IMR-90 (cell line): ENCODE measurements at regions not wholly inside any gene's neighbourhood (a gene's known extent, or its start where the extent isn't known, plus 50 kb on each side); places are given as distances from the start of the nearest gene placed in this dataset.
A peak's percentile ranks its signal among the peaks of the same experiment; 100 is the strongest.

ENCODE experiments used
- ATAC-seq: fragments of 200-7000 bp; cut with Tn5 transposase; 2 replicates; pipeline ENCODE4 v1.9.1; 2020; ENCODE audit warnings: low read depth, mild to moderate bottlenecking, moderate library complexity
- BruUV-seq: library from RNA; stranded (reverse); fragments of 400-500 nt; replicated peaks from 2 replicates; lab custom pipeline; 2021; lab: Mats Ljungman, UMichigan
- CTCF ChIA-PET: fragments of 300-600 bp; formaldehyde crosslinking; extraction: SDS; loops from one replicate; lab custom pipeline; 2021; ENCODE audit warnings: antibody characterized with exemption; lab: Yijun Ruan, JAX
- POLR2A ChIA-PET: fragments of 300-600 bp; sonication (Branson Sonifier 250); formaldehyde crosslinking; loops from one replicate; lab custom pipeline; 2022; ENCODE audit warnings: antibody characterized with exemption; ENCODE audit not compliant: unreplicated experiment; lab: Charles Lee
- DNase-seq: peaks from one replicate; pipeline ENCODE4 v3.0.0; 2013
- H2AFZ ChIP-seq: replicated peaks from 2 replicates; pipeline ENCODE3; 2013; ENCODE audit warnings: low read length, mild to moderate bottlenecking; ENCODE audit not compliant: poor library complexity
- H2AK5ac ChIP-seq: 2 replicates; pipeline ENCODE4 v1.6.1; 2013; ENCODE audit warnings: low read depth, low read length, inconsistent platforms
- H2AK9ac ChIP-seq: replicated peaks from 2 replicates; pipeline ENCODE3; 2013; ENCODE audit warnings: mild to moderate bottlenecking, low read depth, low read length, moderate library complexity; ENCODE audit not compliant: poor library complexity
- H2BK120ac ChIP-seq: 2 replicates; pipeline ENCODE4 v1.6.1; 2013; ENCODE audit warnings: low read depth, low read length, inconsistent platforms
- H2BK15ac ChIP-seq: 3 replicates; pipeline ENCODE4 v1.6.1; 2013; ENCODE audit warnings: low read depth, low read length, inconsistent platforms
- H2BK20ac ChIP-seq: 2 replicates; pipeline ENCODE4 v1.6.1; 2013; ENCODE audit warnings: low read depth, mild to moderate bottlenecking, inconsistent platforms, low read length, moderate library complexity
- H2BK5ac ChIP-seq: 2 replicates; pipeline ENCODE4 v1.6.1; 2013; ENCODE audit warnings: mild to moderate bottlenecking, low read depth, low read length, inconsistent platforms; ENCODE audit not compliant: poor library complexity, severe bottlenecking
- H3K14ac ChIP-seq: replicated peaks from 2 replicates; pipeline ENCODE4 v1.6.1; 2013; ENCODE audit warnings: low read depth, low read length, inconsistent platforms
- H3K18ac ChIP-seq: 2 replicates; pipeline ENCODE4 v1.6.1; 2013; ENCODE audit warnings: low read depth, low read length, control low read depth
- H3K23ac ChIP-seq: 2 replicates; pipeline ENCODE4 v1.6.1; 2013; ENCODE audit warnings: low read depth, low read length, inconsistent platforms
- H3K27ac ChIP-seq: 2 replicates; pipeline ENCODE4 v1.5.1; 2013; ENCODE audit warnings: mild to moderate bottlenecking, control low read depth, low read length; ENCODE audit not compliant: insufficient read depth
- H3K27me3 ChIP-seq: 2 replicates; pipeline ENCODE4 v1.6.1; 2013; ENCODE audit warnings: low read length; ENCODE audit not compliant: control insufficient read depth, insufficient read depth
- H3K36me3 ChIP-seq: 2 replicates; pipeline ENCODE4 v1.6.1; 2013; ENCODE audit warnings: low read length, mixed read lengths; ENCODE audit not compliant: control insufficient read depth, insufficient read depth
- H3K4ac ChIP-seq: 2 replicates; pipeline ENCODE4 v1.6.1; 2013; ENCODE audit warnings: low read depth, low read length, inconsistent platforms
- H3K4me1 ChIP-seq: 2 replicates; pipeline ENCODE4 v1.6.1; 2013; ENCODE audit warnings: low read length, mixed read lengths; ENCODE audit not compliant: control insufficient read depth, insufficient read depth
- H3K4me2 ChIP-seq: 2 replicates; pipeline ENCODE4 v1.6.1; 2013; ENCODE audit warnings: low read depth, mild to moderate bottlenecking, control low read depth, low read length, moderate library complexity
- H3K4me3 ChIP-seq: 2 replicates; pipeline ENCODE4 v1.5.1; 2013; ENCODE audit warnings: low read depth, mild to moderate bottlenecking, control low read depth, low read length, moderate library complexity; ENCODE audit not compliant: insufficient read depth
- H3K56ac ChIP-seq: 2 replicates; pipeline ENCODE4 v1.6.1; 2013; ENCODE audit warnings: low read length, inconsistent platforms; ENCODE audit not compliant: insufficient read depth; ENCODE audit errors: extremely low read depth
- H3K79me1 ChIP-seq, 2 experiments: 2 replicates each; pipeline ENCODE4 v1.6.1; 2013; ENCODE audit warnings: low read length in 2 of 2, inconsistent platforms in 1 of 2, low read depth in 1 of 2
- H3K9ac ChIP-seq: 2 replicates; pipeline ENCODE4 v1.6.1; 2013; ENCODE audit warnings: low read depth, low read length, control low read depth
- H3K9me1 ChIP-seq: 2 replicates; pipeline ENCODE4 v1.6.1; 2013; ENCODE audit warnings: low read length, inconsistent platforms; ENCODE audit not compliant: insufficient read depth
- H3K9me3 ChIP-seq: 2 replicates; pipeline ENCODE4 v1.6.1; 2013; ENCODE audit warnings: low read length; ENCODE audit not compliant: control insufficient read depth, insufficient read depth
- H4K20me1 ChIP-seq: 2 replicates; pipeline ENCODE4 v1.6.1; 2013; ENCODE audit warnings: low read length, inconsistent platforms; ENCODE audit not compliant: insufficient read depth
- H4K5ac ChIP-seq: 2 replicates; pipeline ENCODE4 v1.6.1; 2013; ENCODE audit warnings: mild to moderate bottlenecking, low read depth, low read length, control low read depth
- H4K8ac ChIP-seq, 2 experiments: 2 replicates each; pipeline ENCODE4 v1.6.1; 2013; ENCODE audit warnings: low read depth in 2 of 2, low read length in 2 of 2, control low read depth in 1 of 2, inconsistent platforms in 1 of 2
- H4K91ac ChIP-seq: 2 replicates; pipeline ENCODE4 v1.6.1; 2013; ENCODE audit warnings: low read depth, low read length, inconsistent platforms; ENCODE audit not compliant: insufficient read depth
- CEBPB ChIP-seq: IDR thresholded peaks from 2 replicates; pipeline ENCODE4 v1.6.1; 2012; ENCODE audit warnings: low read depth, low read length, improper control_type of control experiment
- RFX5 ChIP-seq: IDR thresholded peaks from 2 replicates; pipeline ENCODE4 v1.8.0; 2012; ENCODE audit warnings: low read depth, mild to moderate bottlenecking, low read length, moderate library complexity
- WGBS, 2 experiments: methylation state at CpG; one replicate each; pipeline versions ENCODE4 v1.1.5 to v1.1.7; 2013; ENCODE audit warnings: missing lambda C conversion rate in 2 of 2; ENCODE audit not compliant: insufficient read length in 1 of 2; ENCODE audit errors: extremely low coverage in 2 of 2; 5-methylcytosine and 5-hydroxymethylcytosine counted together
- dilution Hi-C: fragments of 300-500 bp; cut with HindIII; formaldehyde crosslinking; loops from one replicate; pipeline ENCODE4 v1.14.3; 2018; ENCODE audit warnings: low sequenced_read_pairs; ENCODE audit not compliant: unreplicated experiment
- in situ Hi-C: fragments of 300-500 bp; cut with MboI; formaldehyde crosslinking; loops from 3 replicates; pipeline ENCODE4 v1.14.3; 2019; ENCODE audit warnings: low sequenced_read_pairs, inconsistent platforms, mixed read lengths
- intact Hi-C: fragments of 100-400 bp; cut with micrococcal nuclease; formaldehyde crosslinking; loops from 2 replicates; pipeline ENCODE4 v1.10.0; 2022

- ChIA-PET POLR2A (no interaction called here), CTCF (no interaction called here)
- intact Hi-C loops, result no loop called here
- H4K5ac ChIP-seq, result peak overlapping the region; percentile 33; the same call in 1 of the 2 replicates
- H3K4me1 ChIP-seq, result peaks cover 19% of the 10 kb centered on the region
- no peaks in the 10 kb centered on the region for H3K36me3 ChIP-seq
- H3K4ac ChIP-seq, result no peak overlapping the region
- DNase-seq (no peak), ATAC-seq (no peak)
- H3K27ac ChIP-seq, result no peak overlapping the region
- H2AK9ac ChIP-seq, result no peak overlapping the region
- dilution Hi-C loops, result no loop called here
- H2BK15ac ChIP-seq, result peak overlapping the region; percentile 65; the same call in 1 of the 3 replicates
- no peaks in the 10 kb centered on the region for H3K9me3 ChIP-seq
- no peak overlapping the region for H3K9ac ChIP-seq
- 0 out of 2 replicates have a peak overlapping the region, but pooled peaks have one; percentile 7 for H3K14ac ChIP-seq
- no CpG with 5 or more reads among the region's 2 CpGs for WGBS, 2 experiments
- H3K27me3 ChIP-seq, result no peaks in the 10 kb centered on the region
- no peak overlapping the region for H2BK5ac ChIP-seq
- H2BK20ac ChIP-seq, result no peak overlapping the region
- no peak overlapping the region for H3K23ac ChIP-seq
- H3K4me2 ChIP-seq, result no peak overlapping the region
- H4K91ac ChIP-seq, result no peak overlapping the region
- 0 out of 4 replicates have a peak, but pooled peaks cover 0 to under 1% of the 10 kb centered on the region in 2 experiments for H3K79me1 ChIP-seq
- no peak overlapping the region for H4K8ac ChIP-seq
- in situ Hi-C loops, result no loop called here
- 0 out of 2 replicates have a peak overlapping the region, but pooled peaks have one; percentile 28 for H2BK120ac ChIP-seq
- H3K9me1 ChIP-seq, result peaks cover 6% of the 10 kb centered on the region; the same call in 1 of the 2 replicates
- no peak overlapping the region for H2AK5ac ChIP-seq
- no peak overlapping the region for H3K56ac ChIP-seq
- no peaks in the 10 kb centered on the region for H4K20me1 ChIP-seq
- H3K18ac ChIP-seq, result peak overlapping the region; percentile 46; the same call in 1 of the 2 replicates
- no TSS peak for BruUV-seq
- H3K4me3 ChIP-seq, result no peak overlapping the region
- TF ChIP-seq RFX5 (no peak), CEBPB (0 out of 2 replicates have a peak, but pooled peaks have one; percentile 6)
- no peak overlapping the region for H2AFZ ChIP-seq
Observed at GRCh38 chr1:55821234-55821633, 606.1 kb upstream of the USP24 start.
